Motor neuron (in vitro differentiated cells): ENCODE measurements at regions not wholly inside any gene's neighbourhood (a gene's known extent, or its start where the extent isn't known, plus 50 kb on each side); places are given as distances from the start of the nearest gene placed in this dataset.

Source experiments
- ATAC-seq, 8 experiments: fragments of 200-7000 bp; cut with Tn5 transposase; replicated peaks in 6 of 8; 2 replicates each; pipeline ENCODE4 v1.8.0; 2021; ENCODE audit warnings: mild to moderate bottlenecking in 8 of 8, moderate library complexity in 8 of 8
- H3K27ac ChIP-seq, 2 donors: fragments of 250-450 bp; sonication (Bioruptor Pico); 2 replicates each; pipeline ENCODE4 v1.9.0; 2021; ENCODE audit warnings: antibody characterized with exemption in 2 of 2, mild to moderate bottlenecking in 2 of 2, moderate library complexity in 1 of 2
- H3K4me1 ChIP-seq, 2 donors: fragments of 250-450 bp; sonication (Bioruptor Pico); replicated peaks in 1 of 2; 2 replicates each; pipeline ENCODE4 v1.6.1; 2021; ENCODE audit warnings: antibody characterized with exemption in 2 of 2, mild to moderate bottlenecking in 2 of 2, moderate library complexity in 1 of 2
- H3K4me3 ChIP-seq, 5 donors: fragments of 250-450 bp; sonication (Bioruptor Pico); 2 replicates each; pipeline ENCODE4 v1.9.0; 2021; ENCODE audit warnings: antibody characterized with exemption in 5 of 5, mild to moderate bottlenecking in 5 of 5, moderate library complexity in 4 of 5
- WGBS, 10 experiments: fragments of 450-650 bp; shearing (Covaris generic); methylation state at CpG; one replicate each; pipeline ENCODE4 v1.0.0; 2022; 5-methylcytosine and 5-hydroxymethylcytosine counted together
- in situ Hi-C, 9 experiments: fragments of 400-800 bp; cut with MboI; loops; one replicate each; pipeline ENCODE4 v1.15.0; 2021; ENCODE audit warnings: low sequenced_read_pairs in 9 of 9, low pct_unique_long_range_greater_than_20kb in 2 of 9; ENCODE audit not compliant: unreplicated experiment in 9 of 9

DNA sequence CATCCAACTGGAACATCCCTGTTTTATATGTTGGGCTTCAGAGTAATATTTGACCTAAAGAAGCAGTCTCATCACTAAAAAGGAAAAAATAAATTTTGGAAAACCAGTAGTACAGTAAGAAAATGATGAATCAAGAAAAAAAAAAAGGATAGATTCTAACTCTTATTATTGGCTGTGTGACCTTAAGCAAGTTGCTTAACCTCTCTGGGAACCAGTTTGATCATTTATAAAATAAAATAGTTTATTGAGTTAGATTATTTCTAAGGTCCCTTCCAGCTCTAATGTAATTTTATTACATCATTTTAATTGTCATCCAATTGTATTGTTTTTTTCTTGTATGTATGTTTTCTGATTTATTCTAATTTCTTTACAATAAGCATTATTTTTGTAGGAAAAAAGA is 127.0 kb downstream of the PRELID2 start:
- Histone ChIP-seq H3K27ac (no peak overlapping the region), H3K4me3 (no peak overlapping the region), H3K4me1 (no peaks in the 10 kb centered on the region)
- in situ Hi-C loops, result loop anchor here in 1 of 9 experiments (25.0 kb wide), 1 partner anchor 329 kb away; no protein-coding TSS in a partner anchor
- ATAC-seq, result no peak

- 73 to 100% (median 93%) methylated on average over 1 to 3 of the region's 3 CpGs; no CpG with 5 or more reads in 3 of the 10 experiments for WGBS, 10 experiments
- ATAC-seq, result no peak
- no peak overlapping the region for H3K27ac ChIP-seq
- H3K4me1 ChIP-seq, result no peaks in the 10 kb centered on the region
- in situ Hi-C loops, result loop anchor here in 1 of 9 experiments (25.0 kb wide), 1 partner anchor 333 kb away; no protein-coding TSS in a partner anchor
- no peak overlapping the region for H3K4me3 ChIP-seq
Measured at GRCh38 chr5:145704724-145705123, 130.4 kb downstream of the PRELID2 start.

- WGBS, 10 experiments, result 60 to 100% (median 89%) methylated on average over 1 to 4 of the region's 4 CpGs; no CpG with 5 or more reads in 3 of the 10 experiments
- H3K4me3 ChIP-seq, result no peak overlapping the region
- no peaks in the 10 kb centered on the region for H3K4me1 ChIP-seq
- no peak overlapping the region for H3K27ac ChIP-seq
- no peak for ATAC-seq
- in situ Hi-C loops, result loop anchor here in 1 of 9 experiments (25.0 kb wide), 1 partner anchor 333 kb away; no protein-coding TSS in a partner anchor
Measured at GRCh38 chr5:145703856-145704255, 131.3 kb downstream of the PRELID2 start.

GRCh38 chr5:145701404-145701803 is 133.7 kb downstream of the PRELID2 start:
- in situ Hi-C loops, result loop anchor here in 1 of 9 experiments (25.0 kb wide), 1 partner anchor 336 kb away; no protein-coding TSS in a partner anchor
- 71 to 100% (median 84%) methylated on average over 1 to 3 of the region's 3 CpGs; no CpG with 5 or more reads in 4 of the 10 experiments for WGBS, 10 experiments
- no peak overlapping the region for H3K4me3 ChIP-seq
- no peak for ATAC-seq
- no peaks in the 10 kb centered on the region for H3K4me1 ChIP-seq
- H3K27ac ChIP-seq, result no peak overlapping the region

DNA sequence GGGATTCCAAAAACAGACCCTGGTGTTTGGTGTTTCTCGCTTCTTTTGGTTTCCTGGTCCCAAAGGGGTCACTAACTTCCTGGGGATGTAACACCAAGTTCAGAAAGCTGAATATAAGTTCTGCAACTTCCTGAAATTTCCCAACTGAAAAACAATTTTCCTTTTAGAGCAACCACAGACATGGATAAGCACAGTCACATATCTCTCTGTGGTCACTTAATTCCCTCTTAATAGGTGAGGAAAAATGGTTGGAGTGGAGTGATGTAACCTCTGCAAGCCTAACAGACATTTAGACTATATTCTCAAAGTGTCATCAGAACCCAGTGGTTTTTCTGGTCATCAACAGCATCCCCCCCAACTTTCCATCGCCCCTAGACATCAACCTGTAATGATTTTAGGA is 135.3 kb downstream of the PRELID2 start:
- Histone ChIP-seq H3K27ac (no peak overlapping the region), H3K4me3 (no peak overlapping the region), H3K4me1 (no peaks in the 10 kb centered on the region)
- 67 to 100% (median 100%) methylated on average over 1 to 2 of the region's 2 CpGs; no CpG with 5 or more reads in 3 of the 10 experiments for WGBS, 10 experiments
- in situ Hi-C loops, result loop anchor here in 2 of 9 experiments (25.0 kb wide), 2 partner anchors 112 to 337 kb away; no protein-coding TSS in a partner anchor
- ATAC-seq, result no peak

DNA sequence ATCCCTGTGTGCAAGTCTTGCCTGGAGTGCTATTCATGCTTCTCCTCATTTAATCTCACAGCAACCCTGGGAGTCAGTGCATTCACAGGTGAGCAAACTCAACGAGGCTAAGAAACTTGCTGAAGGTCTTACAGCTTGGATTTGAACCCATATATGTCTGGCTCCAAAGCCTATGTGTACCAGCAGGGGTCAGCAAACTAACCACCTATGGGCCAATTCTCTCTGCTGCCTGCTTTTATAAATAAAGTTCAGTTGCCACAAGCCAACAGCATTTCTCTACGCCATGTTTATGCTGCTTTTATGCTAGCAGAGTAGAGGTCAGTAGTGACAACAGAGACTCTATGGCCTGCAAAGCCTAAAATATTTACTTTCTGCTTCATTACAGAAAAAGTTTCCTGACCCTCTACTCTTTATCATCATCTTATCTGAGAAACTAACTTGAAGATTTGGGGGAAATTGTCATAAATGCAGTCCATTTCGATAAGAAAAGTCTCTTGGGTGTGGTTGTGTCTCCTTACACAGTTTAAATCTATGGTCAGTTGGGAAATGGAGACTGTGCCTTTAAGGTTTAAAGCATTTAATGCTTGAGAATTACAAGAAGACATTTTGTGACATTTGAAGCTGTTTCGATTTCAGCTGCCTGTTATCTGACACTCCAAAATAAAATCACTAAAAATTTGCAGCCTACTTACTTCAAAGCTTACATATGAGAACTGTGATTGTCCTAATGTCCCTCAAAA is 137.7 kb downstream of the PRELID2 start:
- Histone ChIP-seq H3K27ac (no peak overlapping the region), H3K4me3 (no peak overlapping the region), H3K4me1 (no peaks in the 10 kb centered on the region)
- ATAC-seq, result peak in 3 of 8 experiments; percentile 64 to 72 (median 65)
- in situ Hi-C loops, result loop anchor here in 2 of 9 experiments (25.0 kb wide), 2 partner anchors 115 to 340 kb away; no protein-coding TSS in a partner anchor
- 33 to 97% (median 75%) methylated on average over 1 to 4 of the region's 4 CpGs; no CpG with 5 or more reads in 1 of the 10 experiments for WGBS, 10 experiments

- Histone ChIP-seq H3K4me3 (no peak overlapping the region), H3K4me1 (no peaks in the 10 kb centered on the region), H3K27ac (no peak overlapping the region)
- in situ Hi-C loops, result loop anchor here in 2 of 9 experiments (25.0 kb wide), 2 partner anchors 123 to 348 kb away; no protein-coding TSS in a partner anchor
- ATAC-seq, result no peak
- WGBS, 10 experiments, result 0 to 80% (median 67%) methylated on average over 1 to 3 of the region's 3 CpGs; no CpG with 5 or more reads in 1 of the 10 experiments
Measured at GRCh38 chr5:145689235-145689634, 145.9 kb downstream of the PRELID2 start.

DNA sequence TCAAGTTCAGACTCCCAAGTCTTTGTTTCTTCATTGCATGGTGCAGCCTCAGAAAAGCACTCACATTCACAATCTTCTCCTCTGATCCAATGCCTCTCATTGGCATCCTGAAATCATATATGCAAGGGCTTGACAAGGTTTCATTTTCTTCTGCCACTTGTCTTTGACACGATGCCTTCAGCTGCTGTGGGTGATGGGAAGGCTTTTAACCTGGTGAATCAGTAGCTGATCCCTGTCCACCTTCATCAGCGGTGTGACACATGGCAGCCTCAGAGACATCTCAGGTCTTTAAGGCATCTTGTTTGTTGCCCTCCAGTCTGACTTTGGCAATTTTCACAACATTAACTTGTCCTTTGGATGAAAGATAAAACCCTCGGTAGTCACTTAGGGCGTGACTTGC is 147.2 kb downstream of the PRELID2 start:
- in situ Hi-C loops, result loop anchor here in 2 of 9 experiments (25.0 kb wide), 2 partner anchors 124 to 349 kb away; no protein-coding TSS in a partner anchor
- WGBS, 10 experiments, result 70 to 100% (median 83%) methylated on average over 2 to 4 of the region's 4 CpGs; no CpG with 5 or more reads in 1 of the 10 experiments
- Histone ChIP-seq H3K4me1 (no peaks in the 10 kb centered on the region), H3K27ac (no peak overlapping the region), H3K4me3 (no peak overlapping the region)
- ATAC-seq, result no peak

DNA sequence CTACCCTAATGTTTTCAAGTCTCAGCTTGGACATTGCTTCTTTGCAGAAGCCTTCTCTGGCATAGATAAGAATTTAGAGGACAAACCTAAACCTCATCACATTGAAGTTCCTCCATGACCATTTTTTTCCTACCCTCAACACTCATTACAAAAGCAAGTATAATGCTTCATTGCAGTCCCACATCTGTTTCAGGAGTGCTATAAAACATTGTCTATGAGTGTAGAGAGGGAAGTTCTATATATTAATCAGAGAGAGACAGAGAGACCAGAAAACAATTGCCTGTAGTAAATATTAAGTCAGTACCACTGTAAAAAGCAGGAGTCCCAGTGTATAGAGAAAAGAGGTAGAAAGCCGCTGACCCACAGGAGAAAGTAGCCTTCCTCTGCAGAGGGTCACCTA is 149.7 kb downstream of the PRELID2 start:
- H3K27ac ChIP-seq, result no peak overlapping the region
- in situ Hi-C loops, result loop anchor here in 2 of 9 experiments (25.0 kb wide), 2 partner anchors 127 to 352 kb away; no protein-coding TSS in a partner anchor
- no peak for ATAC-seq
- no peaks in the 10 kb centered on the region for H3K4me1 ChIP-seq
- no peak overlapping the region for H3K4me3 ChIP-seq
- 86 to 100% (median 100%) methylated on average over 1 of the region's 1 CpG; no CpG with 5 or more reads in 5 of the 10 experiments for WGBS, 10 experiments

DNA sequence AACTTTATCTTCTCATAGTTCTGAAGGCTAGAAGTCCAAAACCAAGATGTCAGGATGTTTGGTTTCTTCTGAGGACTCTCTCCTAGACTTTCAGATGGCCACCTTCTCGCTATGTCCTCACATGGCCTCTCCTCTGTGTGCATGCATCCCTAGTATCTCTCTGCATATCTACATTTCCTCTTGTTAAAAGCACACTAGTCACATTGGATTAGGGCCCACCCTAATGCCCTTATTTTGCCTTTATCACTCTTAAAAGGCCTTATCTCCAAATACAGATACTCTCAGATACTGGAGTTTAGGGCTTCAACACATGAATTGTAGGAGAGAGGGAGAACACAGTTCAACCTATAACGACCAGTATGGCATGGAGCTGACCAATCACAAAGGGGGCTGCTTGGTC is 151.7 kb downstream of the PRELID2 start:
- in situ Hi-C loops, result loop anchor here in 2 of 9 experiments (25.0 kb wide), 2 partner anchors 129 to 354 kb away; no protein-coding TSS in a partner anchor
- Histone ChIP-seq H3K4me1 (no peaks in the 10 kb centered on the region), H3K27ac (no peak overlapping the region), H3K4me3 (no peak overlapping the region)
- peak in 1 of 8 experiments; percentile 61 for ATAC-seq
- 33 to 100% (median 95%) methylated on average over 1 to 2 of the region's 2 CpGs; no CpG with 5 or more reads in 1 of the 10 experiments for WGBS, 10 experiments

- WGBS, 10 experiments, result 43 to 100% (median 85%) methylated on average over 1 to 7 of the region's 8 CpGs
- ATAC-seq, result no peak
Measured at GRCh38 chr5:145682197-145682899, 152.8 kb downstream of the PRELID2 start.

GRCh38 chr5:145681686-145682085 is 153.5 kb downstream of the PRELID2 start:
- in situ Hi-C loops, result loop anchor here in 2 of 9 experiments (25.0 kb wide), 2 partner anchors 131 to 356 kb away; no protein-coding TSS in a partner anchor
- no peaks in the 10 kb centered on the region for H3K4me1 ChIP-seq
- peak in 5 of 8 experiments; percentile 53 to 100 (median 92) for ATAC-seq
- H3K4me3 ChIP-seq, result no peak overlapping the region
- H3K27ac ChIP-seq, result no peak overlapping the region

More at GRCh38 chr5:145682197-145682899, 152.8 kb downstream of the PRELID2 start:
- Histone ChIP-seq H3K4me3 (no peak overlapping the region), H3K4me1 (no peaks in the 10 kb centered on the region), H3K27ac (no peak overlapping the region)
- in situ Hi-C loops, result loop anchor here in 2 of 9 experiments (25.0 kb wide), 2 partner anchors 130 to 355 kb away; no protein-coding TSS in a partner anchor
